Stimulated activated CD4-positive, alpha-beta T cell treated with anti-CD3 and anti-CD28 coated beads, TNF-alpha, amount 100 ng/mL, for 48 hours (primary cell): ENCODE measurements at regions not wholly inside any gene's neighbourhood (a gene's known extent, or its start where the extent isn't known, plus 50 kb on each side); places are given as distances from the start of the nearest gene placed in this dataset.
"Not testable (repeated sequence)": the region's sequence is repeated elsewhere in the genome, so short reads cannot be mapped to it uniquely, and the experiment has no call there.

Experiments used
- DNase-seq, 3 donors: peaks; one replicate each; pipeline ENCODE4 v3.0.0-alpha.2; 2020; ENCODE audit warnings: low read depth in 3 of 3

DNA sequence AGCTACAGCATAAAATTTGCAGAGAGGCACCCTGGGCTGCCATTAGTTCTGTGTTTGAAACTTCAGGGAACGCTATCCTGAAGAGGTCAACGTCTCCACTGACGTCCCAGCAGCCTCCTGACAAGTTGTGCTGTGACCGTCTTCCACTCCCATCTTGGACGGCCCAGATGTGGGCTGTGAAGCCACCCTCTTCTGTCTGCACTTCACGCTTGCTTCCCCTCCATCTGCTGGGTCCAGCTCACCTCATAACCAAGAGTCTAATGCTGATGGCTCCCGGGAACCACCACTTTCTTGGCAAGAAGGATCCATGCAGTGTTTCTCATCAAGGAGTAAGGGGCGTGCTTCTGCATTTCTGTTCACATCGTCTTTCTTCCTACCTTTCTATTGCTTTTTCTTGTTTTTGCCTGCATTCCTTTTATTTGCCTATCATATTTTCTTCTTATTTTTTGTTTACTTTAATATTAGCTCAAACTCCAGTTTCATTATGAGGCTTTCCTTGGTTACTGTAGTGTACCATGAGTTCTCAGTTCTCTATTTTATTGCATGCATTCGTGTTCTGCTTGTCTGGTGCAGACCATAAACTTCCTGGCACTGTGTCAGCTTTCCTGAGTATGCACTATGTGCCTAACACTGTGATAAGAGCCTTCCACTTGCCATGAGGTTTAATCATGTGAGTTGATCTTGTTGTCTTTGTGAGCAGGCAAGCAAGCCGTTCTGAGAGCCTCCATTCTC lies 631.8 kb upstream of the RAB6C start:
- DNase-seq, result no peak

DNA sequence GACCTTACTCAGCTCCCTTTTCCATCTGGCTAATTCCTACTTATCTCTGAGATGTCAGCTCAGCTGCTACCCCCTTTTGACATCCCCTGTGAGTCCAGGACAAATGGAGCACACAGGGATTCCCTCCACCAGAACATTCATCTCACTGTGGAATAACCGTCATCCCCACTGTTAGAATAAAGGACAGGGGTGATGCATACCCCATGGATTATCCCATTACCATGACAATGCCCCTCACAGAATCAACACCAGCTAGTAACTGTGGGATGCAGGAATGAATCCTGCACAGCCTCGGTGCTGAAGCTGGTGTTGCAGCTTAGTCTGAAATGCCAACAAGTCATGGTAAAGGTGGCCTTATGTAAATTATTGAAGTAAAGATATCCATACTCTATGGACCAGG lies 624.8 kb upstream of the RAB6C start:
- DNase-seq, result no peak

DNA sequence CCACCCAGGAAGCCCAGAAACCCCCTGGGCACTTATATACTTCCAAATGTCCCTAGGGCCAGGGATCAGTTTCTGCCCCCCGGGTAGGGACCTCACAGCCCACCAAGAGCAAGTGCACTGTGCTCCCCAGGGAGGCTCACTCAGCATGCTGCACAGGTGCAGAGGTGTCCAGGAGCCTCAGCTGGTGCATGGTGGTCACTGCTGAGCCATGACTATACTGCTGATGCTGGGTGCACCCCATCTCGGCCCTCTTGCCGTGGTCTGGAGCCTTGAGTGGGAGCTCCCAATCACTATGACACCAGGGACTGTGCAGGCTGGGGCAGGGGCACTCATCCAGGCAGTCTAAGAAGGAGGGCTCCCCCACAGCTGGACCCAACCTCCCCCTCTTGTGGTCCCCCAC lies 617.8 kb upstream of the RAB6C start:
- no peak for DNase-seq

DNA sequence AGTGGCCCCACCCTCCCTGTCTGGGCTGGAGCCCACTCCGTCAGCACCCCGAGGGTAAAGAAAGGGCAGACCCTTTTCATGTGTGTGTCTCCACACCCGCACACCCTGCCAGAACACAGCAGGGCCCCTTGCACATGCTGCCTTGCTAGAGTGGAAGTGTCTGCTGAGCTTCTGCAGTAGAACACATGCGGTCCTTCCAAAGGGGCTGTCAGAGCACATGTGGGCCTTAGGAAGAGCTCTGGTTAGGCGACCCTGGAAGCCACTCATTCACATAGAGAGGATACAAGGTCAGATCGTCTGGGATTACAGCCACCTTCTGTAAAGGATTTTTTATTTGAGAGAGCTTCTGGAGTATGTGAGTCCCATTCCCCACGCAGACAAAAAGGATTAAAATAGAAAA lies 613.2 kb upstream of the RAB6C start:
- DNase-seq, result no peak

DNA sequence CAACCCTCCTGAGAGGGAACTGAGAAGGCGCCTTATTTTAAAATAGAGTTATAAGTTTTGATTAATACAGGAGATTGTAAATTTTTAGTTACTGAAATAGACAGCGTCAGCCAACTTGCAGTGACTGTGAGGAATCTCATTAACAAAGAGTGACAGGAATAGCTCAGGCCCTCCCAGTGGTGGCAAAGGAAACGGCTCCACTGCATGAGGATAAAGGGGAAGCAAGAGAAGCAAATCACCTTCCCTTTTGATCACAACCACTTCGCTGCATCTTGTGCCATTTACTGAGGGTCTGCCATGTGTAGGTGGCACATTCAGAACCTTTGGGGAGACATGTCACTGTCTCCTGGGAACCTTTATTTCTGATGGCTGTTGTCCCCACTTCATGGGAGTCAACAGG lies 612.4 kb upstream of the RAB6C start:
- DNase-seq, result no peak

DNA sequence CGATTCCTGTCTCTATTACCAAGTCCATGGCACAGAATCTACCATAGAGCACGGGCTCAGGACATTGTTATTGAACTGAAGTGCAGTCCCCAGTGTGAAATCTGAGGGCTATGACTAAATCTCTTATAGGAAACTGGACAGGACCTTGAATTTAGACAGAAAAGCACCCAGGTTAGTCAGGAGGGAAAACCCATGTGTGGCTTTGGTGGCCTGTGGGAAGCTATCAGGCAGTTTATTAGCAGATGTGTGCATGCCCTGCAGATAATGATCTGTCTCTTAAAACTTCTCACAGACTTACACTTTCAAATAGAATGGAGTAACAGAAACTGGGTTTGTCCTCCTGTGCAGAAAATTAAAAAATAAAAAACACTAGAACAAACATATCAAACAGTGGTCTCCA lies 610.0 kb upstream of the RAB6C start:
- no peak for DNase-seq

DNA sequence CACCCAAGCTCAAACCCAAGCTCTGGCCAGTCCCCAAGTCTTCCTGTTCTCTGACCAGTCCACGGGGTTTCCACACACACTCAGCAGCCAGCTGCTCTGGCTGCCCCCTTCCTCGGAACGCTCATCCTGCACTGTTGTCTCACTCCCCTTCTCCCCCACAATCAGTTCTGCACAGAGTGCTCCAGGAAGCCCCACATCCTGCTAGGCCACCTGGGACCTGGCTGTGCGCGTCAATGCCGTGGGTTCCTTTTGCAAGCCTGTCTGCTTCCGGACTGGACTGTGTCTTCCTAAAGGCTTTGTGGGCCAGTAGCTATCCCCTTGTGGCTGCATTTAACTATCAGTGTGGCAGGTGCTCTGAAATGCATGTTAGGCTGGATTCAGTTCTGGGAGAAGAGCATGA lies 605.0 kb upstream of the RAB6C start:
- DNase-seq, result no peak

DNA sequence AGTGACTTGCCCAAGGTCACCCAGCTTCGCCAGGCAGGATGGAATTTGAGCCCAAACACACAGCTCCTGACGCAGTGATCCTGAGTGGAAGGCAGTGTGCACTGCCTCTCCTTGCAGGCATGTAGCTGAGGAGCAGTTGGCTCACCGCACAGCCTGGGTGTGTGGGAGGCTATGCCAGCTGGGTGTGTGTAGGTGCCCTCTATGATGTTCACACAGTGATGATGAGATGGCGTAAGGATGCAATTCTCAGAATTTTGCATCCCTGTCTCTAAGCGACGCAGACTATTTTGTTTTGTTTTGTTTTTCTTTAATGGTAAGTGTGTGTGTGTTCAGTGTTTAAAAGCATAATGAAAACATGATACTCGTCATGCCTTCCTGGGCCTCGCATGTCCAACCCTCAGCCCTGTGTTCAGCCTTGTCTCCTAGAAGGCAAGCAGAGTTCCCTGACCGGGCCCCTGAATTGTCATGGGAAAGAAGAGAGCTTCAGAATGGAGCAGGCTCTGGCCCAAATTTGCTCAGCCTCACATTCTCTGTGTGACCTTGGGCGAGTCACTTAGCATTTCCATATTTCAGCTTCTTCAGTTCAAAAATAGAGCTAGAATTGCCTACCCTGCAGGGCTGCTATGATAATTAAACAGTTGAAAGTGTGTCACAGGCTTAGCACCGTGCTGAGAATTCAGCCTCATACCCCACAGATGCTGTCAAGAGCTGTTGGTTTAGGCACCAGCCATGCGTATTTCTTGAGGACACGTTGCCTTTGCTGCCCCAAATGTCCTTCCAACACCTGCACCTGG lies 603.6 kb upstream of the RAB6C start:
- no peak for DNase-seq

DNA sequence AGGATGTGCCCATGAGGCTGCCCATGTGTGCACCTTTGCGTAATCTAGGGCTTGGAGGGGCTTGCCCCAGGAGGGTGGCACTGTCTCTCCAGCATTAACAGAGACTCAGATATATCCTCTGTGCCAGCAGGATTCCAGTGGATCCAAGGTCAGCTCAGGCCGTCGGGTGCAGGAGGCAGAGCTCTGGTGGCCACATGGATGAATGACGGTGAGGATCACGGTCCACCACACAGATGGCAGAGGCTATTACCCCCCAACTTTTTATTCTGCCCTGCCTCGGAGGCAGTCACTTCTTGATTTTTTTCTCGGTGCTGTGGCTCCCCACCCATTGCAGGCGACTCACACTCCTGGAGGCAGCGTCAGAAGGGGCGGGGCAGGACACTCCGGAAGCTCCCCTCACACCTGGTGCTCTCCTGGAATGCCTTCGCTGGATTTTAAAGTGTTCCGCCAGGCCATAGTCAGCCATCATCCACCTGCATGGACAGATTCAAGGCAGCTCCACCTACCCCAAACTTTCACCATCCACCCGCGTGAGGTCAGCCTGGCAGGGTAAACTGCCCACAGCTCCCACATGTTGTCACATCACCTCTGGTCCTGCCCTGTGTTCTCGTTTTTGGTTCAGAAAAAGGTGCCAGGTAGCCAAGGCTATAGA lies 602.9 kb upstream of the RAB6C start:
- no peak for DNase-seq

DNA sequence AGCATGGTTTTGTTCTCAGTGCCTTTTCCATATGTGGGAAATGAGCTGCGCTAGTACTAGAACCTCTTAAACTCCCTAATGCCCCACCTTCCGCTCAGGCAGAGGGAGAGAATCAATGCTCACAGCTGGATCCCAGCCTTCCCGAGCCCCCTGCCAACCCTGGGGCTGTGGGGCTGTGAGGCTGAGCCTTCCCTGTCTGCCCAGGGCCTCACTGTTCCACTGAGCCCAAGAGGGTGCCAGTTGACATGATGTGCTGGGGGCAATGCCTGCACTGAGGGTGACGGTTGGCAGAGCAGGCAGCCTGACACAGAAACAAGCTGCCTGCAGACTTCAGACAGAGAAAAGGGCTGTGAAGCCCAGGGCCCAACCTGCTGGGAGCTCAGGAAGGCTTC lies 602.4 kb upstream of the RAB6C start:
- DNase-seq, result no peak

DNA sequence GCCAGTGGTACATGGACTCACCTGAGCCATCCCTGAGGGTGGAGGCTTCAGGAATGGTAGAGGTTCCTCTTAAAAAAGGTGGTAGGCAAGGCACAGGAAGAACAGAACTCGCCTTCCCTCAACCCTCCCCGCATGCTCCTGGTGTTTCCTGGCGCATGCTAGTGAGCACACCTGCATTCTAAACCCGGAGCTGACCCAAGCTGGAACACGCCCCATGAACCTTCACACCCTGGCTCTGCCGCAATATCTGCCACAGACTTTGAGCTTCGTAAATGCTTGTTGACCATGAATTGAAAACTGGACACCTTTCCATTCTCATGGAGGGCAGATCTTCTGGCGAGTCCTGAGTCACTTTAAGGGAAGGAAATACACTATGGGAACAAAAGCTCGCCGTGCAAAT lies 601.3 kb upstream of the RAB6C start:
- DNase-seq, result no peak

DNA sequence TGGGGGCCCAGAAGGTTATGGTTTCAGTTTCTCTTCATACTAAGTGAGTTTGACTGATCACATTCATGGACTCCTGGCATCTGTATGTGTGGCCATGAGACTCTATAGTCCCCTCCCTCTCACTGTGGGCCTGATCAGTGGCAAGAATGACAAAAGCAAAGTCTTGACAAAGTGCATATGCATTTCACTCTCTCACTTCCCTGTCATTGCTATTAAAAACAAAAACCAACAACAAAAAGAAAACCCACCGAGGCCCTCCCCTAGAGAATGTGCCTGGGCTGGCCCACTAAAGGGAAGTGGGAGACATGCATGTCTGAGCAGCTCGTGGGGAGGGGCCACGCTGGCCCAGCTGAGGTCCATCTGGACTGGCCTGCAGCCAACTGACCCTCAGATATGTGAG lies 600.1 kb upstream of the RAB6C start:
- no peak for DNase-seq

DNA sequence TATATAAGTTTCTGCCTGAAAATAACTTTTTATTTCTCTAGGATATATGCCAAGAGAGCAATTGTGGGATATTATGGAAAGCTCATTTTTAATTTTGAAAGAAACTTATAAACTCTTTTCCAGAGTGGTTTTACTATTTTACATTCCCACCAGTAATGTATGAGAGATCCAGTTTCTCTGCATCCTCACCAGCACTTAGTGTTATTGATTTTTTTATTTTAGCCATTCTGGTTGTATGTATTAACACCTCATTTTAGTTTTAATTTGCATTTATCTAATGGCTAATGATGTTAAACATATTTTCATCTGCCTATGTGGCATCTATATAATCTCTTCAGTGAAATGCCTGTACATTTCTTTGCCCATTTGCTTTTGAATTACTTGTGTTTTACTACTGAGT lies 597.7 kb upstream of the RAB6C start:
- no peak for DNase-seq

DNA sequence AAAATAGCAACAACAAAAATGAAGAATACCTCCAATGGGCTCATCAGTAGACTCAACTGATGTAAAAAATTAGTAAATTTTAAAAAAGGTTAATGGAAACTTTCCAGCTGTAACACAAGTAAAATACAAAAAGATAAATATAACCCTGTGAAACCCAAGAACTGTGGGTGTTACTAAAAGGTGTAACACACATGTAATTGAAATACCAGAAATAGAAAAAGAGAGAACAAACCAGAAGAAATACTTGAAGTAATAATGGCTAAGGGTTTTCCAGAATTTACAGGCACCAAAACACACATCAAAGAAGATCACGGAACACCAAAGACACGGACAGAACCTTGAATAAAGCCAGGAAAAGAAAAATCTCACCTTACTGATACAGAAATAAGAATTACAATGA lies 590.6 kb upstream of the RAB6C start:
- DNase-seq, result no peak

DNA sequence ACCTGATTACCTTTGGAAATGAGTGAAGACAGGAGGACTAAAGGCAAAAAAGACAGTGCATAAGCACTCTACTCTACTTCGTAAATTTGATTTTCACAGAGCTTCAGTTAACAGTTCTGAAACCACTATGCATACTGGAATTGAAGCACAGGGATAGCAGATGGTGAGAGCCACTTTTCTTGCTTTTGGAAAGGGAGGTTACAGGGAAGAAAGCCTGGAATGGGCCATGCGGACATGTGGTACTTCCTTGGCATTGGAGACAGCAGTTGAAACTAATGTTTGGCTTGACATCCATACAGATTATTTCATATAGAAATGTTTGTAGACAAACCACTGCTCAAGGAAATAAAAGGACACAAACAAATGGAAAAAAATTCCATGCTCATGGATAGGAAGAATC lies 585.6 kb upstream of the RAB6C start:
- DNase-seq, result no peak

DNA sequence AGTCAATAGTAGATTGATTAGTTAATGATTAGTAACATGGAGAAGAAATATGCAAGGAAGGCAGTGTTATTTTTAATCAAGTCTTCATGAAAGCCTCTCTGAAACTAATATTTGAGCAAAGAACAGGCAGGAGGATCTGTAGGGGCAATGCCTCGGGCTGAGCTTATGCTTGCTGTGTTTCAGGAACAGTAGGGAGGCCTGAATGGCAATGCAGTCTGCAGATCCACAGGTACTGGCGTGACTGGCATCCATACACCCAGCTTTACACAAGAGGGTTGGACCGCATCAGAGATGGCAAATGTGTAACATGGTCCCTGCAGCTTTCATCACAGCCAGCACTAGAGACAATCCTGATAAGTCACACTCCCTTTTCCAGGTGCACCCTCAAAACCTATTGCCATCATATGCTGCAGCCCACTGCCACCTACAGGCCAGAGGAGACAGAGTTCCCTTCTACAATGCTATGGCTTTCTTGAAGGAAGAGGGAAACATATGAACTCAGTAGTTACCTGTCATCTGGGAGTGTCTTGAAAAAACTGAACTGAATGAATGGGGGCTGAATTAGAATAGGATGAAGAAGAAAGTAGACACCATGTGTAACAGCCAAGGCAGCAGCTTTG lies 582.4 kb upstream of the RAB6C start:
- DNase-seq, result no peak

DNA sequence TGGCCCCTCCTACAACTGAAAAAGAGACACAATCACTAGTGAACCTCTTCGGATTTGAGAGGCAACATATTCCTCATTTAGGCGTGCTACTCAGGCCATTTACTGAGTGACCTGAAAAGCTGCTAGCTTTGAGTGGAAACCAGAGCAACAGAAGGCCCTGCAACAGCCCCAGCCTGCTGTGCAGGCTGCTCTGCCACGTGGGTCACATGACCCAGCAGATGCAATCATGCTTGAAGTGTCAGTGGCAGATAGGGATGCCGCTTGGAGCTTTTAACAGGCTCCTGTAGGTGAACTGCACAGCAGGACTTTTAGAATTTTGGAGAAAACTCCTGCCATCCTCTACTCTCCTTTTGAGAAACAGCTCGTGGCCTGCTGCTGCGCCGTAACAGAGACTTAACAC lies 578.6 kb upstream of the RAB6C start:
- DNase-seq, result no peak

DNA sequence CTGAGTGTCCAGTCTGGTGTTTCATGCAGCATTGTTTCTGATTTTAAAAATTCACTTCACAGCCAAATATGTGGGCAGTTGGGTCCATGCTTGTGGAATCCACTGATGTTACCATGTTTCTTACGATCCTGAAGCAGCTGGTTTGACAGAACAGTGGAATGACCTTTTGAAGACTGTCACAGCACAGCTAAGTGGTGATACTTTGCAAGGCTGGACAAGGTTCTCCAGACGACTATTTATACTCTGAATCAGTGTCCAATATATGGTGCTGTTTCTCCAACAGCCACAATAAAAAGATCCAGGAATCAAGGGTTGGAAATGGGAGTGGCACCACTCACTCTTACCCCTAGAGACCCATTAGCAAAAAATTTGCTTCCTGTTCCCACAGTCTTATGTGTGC lies 577.4 kb upstream of the RAB6C start:
- no peak for DNase-seq

DNA sequence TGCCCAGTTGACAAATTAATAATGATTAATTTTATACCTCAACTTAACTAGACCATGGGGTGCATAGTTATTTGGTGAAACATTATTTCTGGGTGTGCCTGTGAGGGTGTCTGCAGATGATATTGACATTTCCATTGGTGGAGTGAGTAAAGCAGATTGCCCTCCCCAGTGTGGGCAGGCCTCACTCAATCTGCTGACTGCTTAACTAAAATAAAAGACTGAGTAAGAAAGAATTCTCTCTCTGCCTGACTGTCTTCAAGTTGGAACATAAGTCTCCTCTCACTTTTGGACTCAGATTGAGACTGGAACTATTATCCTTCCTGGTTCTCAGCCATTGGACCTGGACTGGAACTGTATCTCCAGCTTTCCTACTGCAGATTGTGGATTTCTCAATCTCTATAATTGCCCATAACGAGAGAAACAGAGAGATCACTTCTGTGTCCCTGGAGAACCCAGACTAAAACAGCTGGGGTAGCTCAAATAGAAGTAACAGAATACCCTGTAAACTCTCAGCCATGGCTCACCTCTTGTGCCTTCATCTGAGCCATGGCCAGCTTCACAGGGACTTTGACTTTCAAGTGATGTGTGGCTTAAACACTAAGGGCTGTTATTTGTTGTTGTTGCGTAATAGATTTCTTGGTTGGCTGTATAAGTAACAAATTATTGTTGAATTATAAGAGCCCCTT lies 575.3 kb upstream of the RAB6C start:
- no peak for DNase-seq

DNA sequence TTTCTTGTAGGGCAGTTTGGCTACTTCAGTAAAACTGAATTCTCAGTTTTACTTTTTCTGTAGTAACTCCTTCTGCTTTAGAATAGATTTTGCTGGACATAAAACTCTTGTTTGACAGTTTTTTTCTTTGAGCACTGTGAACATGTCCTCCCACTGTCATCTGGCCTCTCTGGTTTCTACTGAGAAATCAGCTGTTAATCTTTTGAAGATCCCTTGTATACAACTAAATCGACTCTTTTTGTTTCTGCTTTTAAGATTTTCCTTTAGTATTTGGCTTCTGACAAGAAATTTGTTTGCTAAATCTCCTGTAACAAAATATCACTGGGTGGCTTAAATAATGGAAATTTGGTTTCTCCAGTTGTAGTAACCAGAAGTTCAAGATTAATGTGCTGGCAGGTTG lies 570.9 kb upstream of the RAB6C start:
- DNase-seq, result no peak

DNA sequence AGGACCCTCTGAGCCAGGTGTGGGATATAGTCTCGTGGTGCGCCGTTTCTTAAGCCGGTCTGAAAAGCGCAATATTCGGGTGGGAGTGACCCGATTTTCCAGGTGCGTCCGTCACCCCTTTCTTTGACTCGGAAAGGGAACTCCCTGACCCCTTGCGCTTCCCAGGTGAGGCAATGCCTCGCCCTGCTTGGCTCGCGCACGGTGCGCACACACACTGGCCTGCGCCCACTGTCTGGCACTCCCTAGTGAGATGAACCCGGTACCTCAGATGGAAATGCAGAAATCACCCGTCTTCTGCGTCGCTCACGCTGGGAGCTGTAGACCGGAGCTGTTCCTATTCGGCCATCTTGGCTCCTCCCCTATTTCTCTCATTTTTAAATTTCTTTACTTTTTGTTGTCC lies 562.4 kb upstream of the RAB6C start:
- DNase-seq, result not testable (repeated sequence)

DNA sequence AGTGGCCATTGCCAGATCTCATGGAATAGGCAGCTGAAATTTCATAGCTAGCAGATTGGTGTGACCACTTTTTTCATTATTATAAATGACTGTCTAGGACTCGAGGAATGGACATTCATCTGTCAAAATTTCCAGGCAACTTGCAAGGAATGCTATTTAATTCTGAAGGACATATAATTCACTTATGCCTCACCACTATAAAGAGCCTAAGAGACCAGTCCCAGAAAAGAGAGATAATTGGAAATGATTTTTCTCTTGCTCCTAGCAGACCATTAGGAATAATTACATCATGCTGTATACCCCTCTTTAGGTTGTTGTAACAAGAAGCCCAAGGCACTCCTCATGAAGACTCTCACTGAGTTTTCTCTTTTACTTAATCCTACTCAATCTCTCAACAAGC lies 557.4 kb upstream of the RAB6C start:
- DNase-seq, result no peak
